K562 (cell line): ENCODE measurements at regions not wholly inside any gene's neighbourhood (a gene's known extent, or its start where the extent isn't known, plus 50 kb on each side); places are given as distances from the start of the nearest gene placed in this dataset.

Experiments used
- ATAC-seq: fragments of 200-7000 bp; cut with Tn5 transposase; 3 replicates; pipeline ENCODE4 v1.9.1; 2020; ENCODE audit warnings: moderate library complexity
- BruUV-seq: library from RNA; stranded (reverse); fragments of 400-500 nt; replicated peaks from 2 replicates; lab custom pipeline; 2021; lab: Mats Ljungman, UMichigan
- CTCF ChIA-PET: fragments of 300-600 bp; formaldehyde crosslinking; extraction: SDS; loops from one replicate; lab custom pipeline; 2021; ENCODE audit warnings: low intra/inter-chr PET ratio; lab: Yijun Ruan, JAX
- POLR2A ChIA-PET: fragments of 300-600, 350-650 bp; sonication (Branson Sonifier 250); formaldehyde crosslinking; extraction: SDS; loops from one replicate; lab custom pipeline; 2021; ENCODE audit warnings: antibody characterized with exemption, inconsistent platforms; lab: Yijun Ruan, JAX
- DNase-seq, 4 experiments: peaks; one replicate each; pipeline versions ENCODE4 v3.0.0 to v3.0.0-alpha.2; 2011 to 2018; ENCODE audit warnings: low spot score in 3 of 4, mixed read lengths in 3 of 4; ENCODE audit errors: extremely low read depth in 1 of 4
- FAIRE-seq: peaks from 2 replicates; lab custom pipeline; 2011; peaks lifted over from hg19 to GRCh38; lab: Jason Lieb, UNC
- H2AFZ ChIP-seq: 2 replicates; pipeline ENCODE4 v1.6.0; 2011; ENCODE audit warnings: low read depth, low read length, control low read depth, inconsistent platforms
- H3K27ac ChIP-seq: fragments of 200-600 bp; 3 replicates; pipeline ENCODE4 v1.8.0; 2011; ENCODE audit warnings: low read depth, mild to moderate bottlenecking, control low read depth, inconsistent platforms, low read length, moderate library complexity, mixed read lengths; ENCODE audit errors: extremely low read depth
- H3K27me3 ChIP-seq, 2 experiments: fragments of 300-600 bp in 1 of 2; 2 replicates in 1 of 2; 3 replicates in 1 of 2; pipeline versions ENCODE4 v1.6.0 to v1.8.0; 2011; ENCODE audit warnings: inconsistent platforms in 2 of 2, low read length in 2 of 2, mild to moderate bottlenecking in 1 of 2, mixed read lengths in 1 of 2, moderate library complexity in 1 of 2; ENCODE audit not compliant: control insufficient read depth in 2 of 2, insufficient read depth in 2 of 2
- H3K36me3 ChIP-seq: fragments of 300-600 bp; 3 replicates; pipeline ENCODE4 v1.8.0; 2011; ENCODE audit warnings: mild to moderate bottlenecking, low read length, inconsistent platforms; ENCODE audit not compliant: control insufficient read depth, insufficient read depth
- H3K4me1 ChIP-seq, 2 experiments: fragments of 200-600 bp in 1 of 2; replicated peaks in 1 of 2; 2 replicates in 1 of 2; 3 replicates in 1 of 2; pipeline versions ENCODE4 v1.5.1 to v1.8.0; 2011; ENCODE audit warnings: inconsistent platforms in 2 of 2, low read length in 2 of 2, mild to moderate bottlenecking in 1 of 2, mixed read lengths in 1 of 2, moderate library complexity in 1 of 2; ENCODE audit not compliant: control insufficient read depth in 2 of 2, insufficient read depth in 2 of 2
- H3K4me2 ChIP-seq: 2 replicates; pipeline ENCODE4 v1.6.1; 2011; ENCODE audit warnings: low read length, control low read depth, inconsistent platforms, mixed read lengths; ENCODE audit not compliant: insufficient read depth
- H3K4me3 ChIP-seq: fragments of 200-600 bp; sonication (generic), shearing (Covaris generic); 2 replicates; pipeline ENCODE4 v1.5.1; 2016; ENCODE audit warnings: control low read depth, inconsistent platforms
- H3K79me2 ChIP-seq: fragments of 200-600 bp; 3 replicates; pipeline ENCODE4 v1.8.0; 2011; ENCODE audit warnings: low read length, inconsistent platforms; ENCODE audit not compliant: control insufficient read depth, insufficient read depth
- H3K9ac ChIP-seq, 2 experiments: 2 replicates each; pipeline versions ENCODE4 v1.6.0 to v1.6.1; 2011; ENCODE audit warnings: low read depth in 2 of 2, low read length in 2 of 2, control low read depth in 1 of 2, inconsistent platforms in 1 of 2, mild to moderate bottlenecking in 1 of 2, mixed read lengths in 1 of 2; ENCODE audit not compliant: insufficient read depth in 1 of 2
- H3K9me1 ChIP-seq: one replicate; pipeline ENCODE4 v1.6.0; 2011; ENCODE audit warnings: inconsistent platforms, mild to moderate bottlenecking, low read length, moderate library complexity; ENCODE audit not compliant: control insufficient read depth, insufficient read depth
- H3K9me3 ChIP-seq: replicated peaks from 2 replicates; pipeline ENCODE4 v1.5.1; 2011; ENCODE audit warnings: low read depth, low read length, inconsistent platforms; ENCODE audit not compliant: control insufficient read depth, insufficient read depth
- H4K20me1 ChIP-seq: replicated peaks from 2 replicates; pipeline ENCODE4 v1.6.1; 2011; ENCODE audit warnings: low read length, inconsistent platforms, mixed read lengths; ENCODE audit not compliant: control insufficient read depth, insufficient read depth
- CBFA2T2 ChIP-seq: fragments of 450-650 bp; conservative IDR thresholded peaks from 2 replicates; pipeline ENCODE4 v1.6.1; 2017; ENCODE audit warnings: mild to moderate bottlenecking
- FOXK2 ChIP-seq, 2 experiments: fragments of 450-650 bp; IDR thresholded peaks in 1 of 2; conservative IDR thresholded peaks in 1 of 2; 2 replicates each; pipeline ENCODE4 v1.6.1; 2016; ENCODE audit warnings: low read depth in 2 of 2, mild to moderate bottlenecking in 1 of 2
- HDAC1 ChIP-seq, 2 experiments: fragments of 450-650 bp; IDR thresholded peaks; 2 replicates each; pipeline ENCODE4 v1.6.1; 2016 to 2017; ENCODE audit warnings: inconsistent platforms in 1 of 2, mild to moderate bottlenecking in 1 of 2, moderate library complexity in 1 of 2
- HDGF ChIP-seq: fragments of 450-650 bp; IDR thresholded peaks from 2 replicates; pipeline ENCODE4 v1.6.1; 2016
- KLF13 ChIP-seq: fragments of 450-650 bp; IDR thresholded peaks from 2 replicates; pipeline ENCODE4 v1.6.1; 2016; ENCODE audit warnings: missing genetic modification characterization, low read depth, mild to moderate bottlenecking, missing compliant biosample characterization, moderate library complexity, borderline replicate concordance
- NFXL1 ChIP-seq: fragments of 450-650 bp; formaldehyde crosslinking; IDR thresholded peaks from 2 replicates; pipeline ENCODE4 v1.4.0; 2021; ENCODE audit warnings: mild to moderate bottlenecking
- PHTF2 ChIP-seq: fragments of 250-450 bp; sonication (Bioruptor Pico); IDR thresholded peaks from 2 replicates; pipeline ENCODE4 v1.5.0; 2021; ENCODE audit warnings: mild to moderate bottlenecking
- ZNF23 ChIP-seq: fragments of 250-450 bp; sonication (Bioruptor Pico); IDR thresholded peaks from 2 replicates; pipeline ENCODE4 v1.4.0; 2020; ENCODE audit warnings: mild to moderate bottlenecking
- WGBS: fragments of 100-300 bp; shearing (Covaris generic); methylation state at CpG from one replicate; pipeline ENCODE4 v1.1.6; 2016; ENCODE audit warnings: low coverage, mixed read lengths; ENCODE audit not compliant: insufficient coverage; ENCODE audit errors: missing lambda C conversion rate; 5-methylcytosine and 5-hydroxymethylcytosine counted together
- in situ Hi-C: fragments of 300-500 bp; cut with MboI; formaldehyde crosslinking; loops from 4 replicates; pipeline ENCODE4 v1.15.0; 2018; ENCODE audit warnings: inconsistent platforms, mixed read lengths
- intact Hi-C: fragments of 100-400 bp; cut with micrococcal nuclease; formaldehyde crosslinking; loops from 2 replicates; pipeline ENCODE4 v1.14.2; 2022
- TF ChIP-seq, protein P1 (sequence below): fragments of 450-650 bp; formaldehyde crosslinking; IDR thresholded peaks from 2 replicates; pipeline ENCODE4 v1.4.0; 2020; ENCODE audit warnings: mild to moderate bottlenecking, moderate library complexity
- TF ChIP-seq, protein P2 (sequence below): fragments of 250-450 bp; sonication (Bioruptor Pico); IDR thresholded peaks from 2 replicates; pipeline ENCODE4 v1.4.0; 2020; ENCODE audit warnings: mild to moderate bottlenecking
- TF ChIP-seq, protein P3 (sequence below): fragments of 450-650 bp; IDR thresholded peaks from 2 replicates; pipeline ENCODE4 v1.6.1; 2016; ENCODE audit warnings: borderline replicate concordance
- TF ChIP-seq, protein P4 (sequence below): fragments of 450-650 bp; conservative IDR thresholded peaks from 2 replicates; pipeline ENCODE4 v1.6.1; 2016; ENCODE audit warnings: missing genetic modification characterization, low read depth, mild to moderate bottlenecking, control low read depth, missing compliant biosample characterization

DNA sequence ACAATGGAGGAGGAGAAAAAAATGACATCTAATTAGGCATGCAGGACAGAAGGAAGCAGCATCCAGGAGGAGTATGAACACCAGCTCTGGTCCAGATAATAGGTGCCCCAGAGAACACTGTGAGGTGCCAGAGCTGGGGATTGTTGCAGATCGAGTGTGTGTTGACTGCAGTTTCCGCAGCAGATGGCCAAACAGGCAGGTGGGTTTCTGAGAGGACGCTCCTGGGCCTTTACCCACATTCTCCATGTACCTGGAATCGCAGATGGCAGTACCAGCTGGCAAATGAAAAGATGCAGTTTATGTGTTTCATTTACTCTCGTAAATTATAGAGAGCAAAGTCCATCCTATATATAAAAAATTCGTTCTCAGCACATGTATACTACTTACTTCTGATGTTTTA, 182.2 kb upstream of the ISL1 start:
- no peak overlapping the region for H3K4me3 ChIP-seq
- no peaks in the 10 kb centered on the region for H3K27me3 ChIP-seq
- H3K9me1 ChIP-seq: no peaks in the 10 kb centered on the region
- intact Hi-C loops (no loop called here), in situ Hi-C loops (no loop called here)
- ChIA-PET CTCF (no interaction called here), POLR2A (no interaction called here)
- TF ChIP-seq KLF13 (tag) (no peak), HDGF (no peak), ZNF23 (CRISPR knock-in tag) (no peak), HDAC1 (IDR thresholded peaks at IDR 0.05) (no peak), CBFA2T2 (no peak), NFXL1 (no peak), PHTF2 (CRISPR knock-in tag) (no peak), FOXK2 (conservative IDR thresholded peaks at IDR 0.05 in 1 of 2, IDR thresholded peaks at IDR 0.05 in 1 of 2; ENCODE audit: low read depth in 2 of 2) (no peak)
- TF ChIP-seq, protein P1, sequence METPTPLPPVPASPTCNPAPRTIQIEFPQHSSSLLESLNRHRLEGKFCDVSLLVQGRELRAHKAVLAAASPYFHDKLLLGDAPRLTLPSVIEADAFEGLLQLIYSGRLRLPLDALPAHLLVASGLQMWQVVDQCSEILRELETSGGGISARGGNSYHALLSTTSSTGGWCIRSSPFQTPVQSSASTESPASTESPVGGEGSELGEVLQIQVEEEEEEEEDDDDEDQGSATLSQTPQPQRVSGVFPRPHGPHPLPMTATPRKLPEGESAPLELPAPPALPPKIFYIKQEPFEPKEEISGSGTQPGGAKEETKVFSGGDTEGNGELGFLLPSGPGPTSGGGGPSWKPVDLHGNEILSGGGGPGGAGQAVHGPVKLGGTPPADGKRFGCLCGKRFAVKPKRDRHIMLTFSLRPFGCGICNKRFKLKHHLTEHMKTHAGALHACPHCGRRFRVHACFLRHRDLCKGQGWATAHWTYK (CRISPR knock-in tag): no peak
- TF ChIP-seq, protein P2, sequence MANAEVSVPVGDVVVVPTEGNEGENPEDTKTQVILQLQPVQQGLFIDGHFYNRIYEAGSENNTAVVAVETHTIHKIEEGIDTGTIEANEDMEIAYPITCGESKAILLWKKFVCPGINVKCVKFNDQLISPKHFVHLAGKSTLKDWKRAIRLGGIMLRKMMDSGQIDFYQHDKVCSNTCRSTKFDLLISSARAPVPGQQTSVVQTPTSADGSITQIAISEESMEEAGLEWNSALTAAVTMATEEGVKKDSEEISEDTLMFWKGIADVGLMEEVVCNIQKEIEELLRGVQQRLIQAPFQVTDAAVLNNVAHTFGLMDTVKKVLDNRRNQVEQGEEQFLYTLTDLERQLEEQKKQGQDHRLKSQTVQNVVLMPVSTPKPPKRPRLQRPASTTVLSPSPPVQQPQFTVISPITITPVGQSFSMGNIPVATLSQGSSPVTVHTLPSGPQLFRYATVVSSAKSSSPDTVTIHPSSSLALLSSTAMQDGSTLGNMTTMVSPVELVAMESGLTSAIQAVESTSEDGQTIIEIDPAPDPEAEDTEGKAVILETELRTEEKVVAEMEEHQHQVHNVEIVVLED (CRISPR knock-in tag): no peak
- TF ChIP-seq, protein P3, sequence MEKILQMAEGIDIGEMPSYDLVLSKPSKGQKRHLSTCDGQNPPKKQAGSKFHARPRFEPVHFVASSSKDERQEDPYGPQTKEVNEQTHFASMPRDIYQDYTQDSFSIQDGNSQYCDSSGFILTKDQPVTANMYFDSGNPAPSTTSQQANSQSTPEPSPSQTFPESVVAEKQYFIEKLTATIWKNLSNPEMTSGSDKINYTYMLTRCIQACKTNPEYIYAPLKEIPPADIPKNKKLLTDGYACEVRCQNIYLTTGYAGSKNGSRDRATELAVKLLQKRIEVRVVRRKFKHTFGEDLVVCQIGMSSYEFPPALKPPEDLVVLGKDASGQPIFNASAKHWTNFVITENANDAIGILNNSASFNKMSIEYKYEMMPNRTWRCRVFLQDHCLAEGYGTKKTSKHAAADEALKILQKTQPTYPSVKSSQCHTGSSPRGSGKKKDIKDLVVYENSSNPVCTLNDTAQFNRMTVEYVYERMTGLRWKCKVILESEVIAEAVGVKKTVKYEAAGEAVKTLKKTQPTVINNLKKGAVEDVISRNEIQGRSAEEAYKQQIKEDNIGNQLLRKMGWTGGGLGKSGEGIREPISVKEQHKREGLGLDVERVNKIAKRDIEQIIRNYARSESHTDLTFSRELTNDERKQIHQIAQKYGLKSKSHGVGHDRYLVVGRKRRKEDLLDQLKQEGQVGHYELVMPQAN: no peak
- TF ChIP-seq, protein P4, sequence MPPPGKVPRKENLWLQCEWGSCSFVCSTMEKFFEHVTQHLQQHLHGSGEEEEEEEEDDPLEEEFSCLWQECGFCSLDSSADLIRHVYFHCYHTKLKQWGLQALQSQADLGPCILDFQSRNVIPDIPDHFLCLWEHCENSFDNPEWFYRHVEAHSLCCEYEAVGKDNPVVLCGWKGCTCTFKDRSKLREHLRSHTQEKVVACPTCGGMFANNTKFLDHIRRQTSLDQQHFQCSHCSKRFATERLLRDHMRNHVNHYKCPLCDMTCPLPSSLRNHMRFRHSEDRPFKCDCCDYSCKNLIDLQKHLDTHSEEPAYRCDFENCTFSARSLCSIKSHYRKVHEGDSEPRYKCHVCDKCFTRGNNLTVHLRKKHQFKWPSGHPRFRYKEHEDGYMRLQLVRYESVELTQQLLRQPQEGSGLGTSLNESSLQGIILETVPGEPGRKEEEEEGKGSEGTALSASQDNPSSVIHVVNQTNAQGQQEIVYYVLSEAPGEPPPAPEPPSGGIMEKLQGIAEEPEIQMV (tag): no peak
- H3K4me2 ChIP-seq: no peak overlapping the region
- H3K36me3 ChIP-seq: no peaks in the 10 kb centered on the region
- ATAC-seq (no peak), DNase-seq (no peak), FAIRE-seq (no peak)
- no peak overlapping the region for H3K27ac ChIP-seq
- 2% methylated on average over 6 of the region's 6 CpGs for WGBS
- no peaks in the 10 kb centered on the region for H4K20me1 ChIP-seq
- H3K9me3 ChIP-seq: no peaks in the 10 kb centered on the region
- no peaks in the 10 kb centered on the region for H3K4me1 ChIP-seq
- no peak overlapping the region for H3K9ac ChIP-seq
- no peaks in the 10 kb centered on the region for H3K79me2 ChIP-seq
- no TSS peak for BruUV-seq
- H2AFZ ChIP-seq: no peak overlapping the region
